Upper lobe of left lung (tissue), 4 donors: ENCODE measurements at regions not wholly inside any gene's neighbourhood (a gene's known extent, or its start where the extent isn't known, plus 50 kb on each side); places are given as distances from the start of the nearest gene placed in this dataset.
"Not testable (repeated sequence)": the region's sequence is repeated elsewhere in the genome, so short reads cannot be mapped to it uniquely, and the experiment has no call there.

Source experiments
- CTCF ChIP-seq, 6 experiments: fragments of 450-650 bp in 4 of 6; fragments of 200-600 bp in 2 of 6; sonication (generic) in 2 of 6; IDR thresholded peaks; one replicate each; pipeline ENCODE4 v1.5.1; 2016 to 2019; ENCODE audit warnings: antibody characterized with exemption in 6 of 6
- EP300 ChIP-seq, 4 donors: sonication (generic); formaldehyde crosslinking; IDR thresholded peaks; one replicate each; pipeline ENCODE4 v1.5.1; 2017; ENCODE audit warnings: antibody characterized with exemption in 4 of 4, control low read depth in 2 of 4
- POLR2A ChIP-seq, 4 donors: fragments of 450-650 bp; IDR thresholded peaks; one replicate each; pipeline ENCODE4 v1.5.1; 2016 to 2017; ENCODE audit warnings: antibody characterized with exemption in 4 of 4, mild to moderate bottlenecking in 2 of 4
- POLR2AphosphoS5 ChIP-seq, 2 donors: sonication (generic); formaldehyde crosslinking; IDR thresholded peaks; one replicate each; pipeline ENCODE4 v1.5.1; 2017; ENCODE audit warnings: antibody characterized with exemption in 2 of 2

- not testable (repeated sequence) for TF ChIP-seq POLR2A, CTCF, EP300, POLR2AphosphoS5 (IDR thresholded peaks at IDR 0.05)
Measured at GRCh38 chr15:92806171-92806570, 94.0 kb upstream of the CHD2 start.
